ENCODE measurements at regions not wholly inside any gene's neighbourhood (a gene's known extent, or its start where the extent isn't known, plus 50 kb on each side); places are given as distances from the start of the nearest gene placed in this dataset.

- no peak for TF ChIP-seq CTCF (IDR thresholded peaks at IDR 0.05)
- H3K27ac Mint-ChIP-seq: peak overlapping the region in 1 of 7 donors; percentile 54
- Histone ChIP-seq H3K9me3 (replicated peaks in 1 of 2; ENCODE audit: control insufficient read depth in 1 of 2, insufficient read depth in 1 of 2, low read length in 2 of 2) (peaks cover 91 to 93% of the 10 kb centered on the region in 2 donors), H4K20me1 (ENCODE audit: insufficient read depth, low read length) (no peaks in the 10 kb centered on the region), H3K27ac (ENCODE audit: low read depth in 1 of 2, low read length in 2 of 2) (no peak overlapping the region), H3K4me3 (replicated peaks in 1 of 3; ENCODE audit: low read depth in 2 of 3, low read length in 3 of 3) (no peak overlapping the region), H3K4me2 (replicated peaks; ENCODE audit: extremely low read depth, low read length, poor library complexity, severe bottlenecking) (no peak overlapping the region), H3K9ac (ENCODE audit: insufficient read depth, low read length, poor library complexity, severe bottlenecking) (no peak overlapping the region), H2AFZ (ENCODE audit: insufficient read depth, low read depth, low read length, poor library complexity, severe bottlenecking) (no peak overlapping the region), H3K79me2 (ENCODE audit: insufficient read depth, low read length) (no peaks in the 10 kb centered on the region), H3K4me1 (ENCODE audit: control insufficient read depth in 1 of 2, insufficient read depth in 2 of 2, low read length in 2 of 2) (no peaks in the 10 kb centered on the region), H3K36me3 (replicated peaks in 1 of 2; ENCODE audit: control insufficient read depth in 1 of 2, insufficient read depth in 2 of 2, low read length in 2 of 2) (no peaks in the 10 kb centered on the region), H3K27me3 (ENCODE audit: control insufficient read depth in 2 of 2, insufficient read depth in 2 of 2, low read length in 2 of 2) (no peaks in the 10 kb centered on the region)
- no peaks in the 10 kb centered on the region for H3K36me3 Mint-ChIP-seq
- H3K27me3 Mint-ChIP-seq (ENCODE audit: low read depth in 3 of 3): no peaks in the 10 kb centered on the region
- 86% methylated on average over 3 of the region's 3 CpGs for WGBS (ENCODE audit: insufficient coverage)
- peaks cover 28 to 60% (median 44%) of the 10 kb centered on the region in 7 donors for H3K9me3 Mint-ChIP-seq
- intact Hi-C loops (cut with micrococcal nuclease): no loop called here
- H3K4me3 Mint-ChIP-seq: no peak overlapping the region
- DNase-seq: no peak
- H3K4me1 Mint-ChIP-seq: no peaks in the 10 kb centered on the region
These were observed 951.1 kb upstream of the ZNF722 start for GRCh38 chr7:63047546-63047945.

- Histone ChIP-seq H3K27ac (ENCODE audit: low read depth in 1 of 2, low read length in 2 of 2) (no peak overlapping the region), H4K20me1 (ENCODE audit: insufficient read depth, low read length) (no peaks in the 10 kb centered on the region), H3K9me3 (replicated peaks in 1 of 2; ENCODE audit: control insufficient read depth in 1 of 2, insufficient read depth in 1 of 2, low read length in 2 of 2) (peaks cover 83 to 92% of the 10 kb centered on the region in 2 donors), H3K4me1 (ENCODE audit: control insufficient read depth in 1 of 2, insufficient read depth in 2 of 2, low read length in 2 of 2) (no peaks in the 10 kb centered on the region), H2AFZ (ENCODE audit: insufficient read depth, low read depth, low read length, poor library complexity, severe bottlenecking) (no peak overlapping the region), H3K79me2 (ENCODE audit: insufficient read depth, low read length) (no peaks in the 10 kb centered on the region), H3K4me3 (replicated peaks in 1 of 3; ENCODE audit: low read depth in 2 of 3, low read length in 3 of 3) (no peak overlapping the region), H3K9ac (ENCODE audit: insufficient read depth, low read length, poor library complexity, severe bottlenecking) (no peak overlapping the region), H3K27me3 (ENCODE audit: control insufficient read depth in 2 of 2, insufficient read depth in 2 of 2, low read length in 2 of 2) (no peaks in the 10 kb centered on the region), H3K36me3 (replicated peaks in 1 of 2; ENCODE audit: control insufficient read depth in 1 of 2, insufficient read depth in 2 of 2, low read length in 2 of 2) (no peaks in the 10 kb centered on the region), H3K4me2 (replicated peaks; ENCODE audit: extremely low read depth, low read length, poor library complexity, severe bottlenecking) (no peak overlapping the region)
- Mint-ChIP-seq H3K27ac (no peak overlapping the region), H3K4me1 (no peaks in the 10 kb centered on the region), H3K9me3 (peaks cover 28 to 85% (median 70%) of the 10 kb centered on the region in 7 donors), H3K4me3 (no peak overlapping the region), H3K36me3 (no peaks in the 10 kb centered on the region), H3K27me3 (ENCODE audit: low read depth in 3 of 3) (peaks cover 0 to 2% (median 1%) of the 10 kb centered on the region in 3 donors)
- intact Hi-C loops (cut with micrococcal nuclease): loop anchor here in 1 of 2 donors (10.0 kb wide), 1 partner anchor 51 kb away; no protein-coding TSS in a partner anchor
- no peak for TF ChIP-seq CTCF (IDR thresholded peaks at IDR 0.05)
- 49% methylated on average over 45 of the region's 45 CpGs for WGBS (ENCODE audit: insufficient coverage)
- no peak for DNase-seq
These were observed 944.4 kb upstream of the ZNF722 start for GRCh38 chr7:63054191-63054661.
